GM23338 (cell line): ENCODE measurements at regions not wholly inside any gene's neighbourhood (a gene's known extent, or its start where the extent isn't known, plus 50 kb on each side); places are given as distances from the start of the nearest gene placed in this dataset.

Source experiments
- ATAC-seq: fragments of 200-7000 bp; cut with Tn5 transposase; 3 replicates; pipeline ENCODE4 v1.9.1; 2020
- DNase-seq: peaks from one replicate; pipeline ENCODE4 v3.0.0-alpha.2; 2015; ENCODE audit warnings: low spot score
- H2AFZ ChIP-seq: fragments of 200-600 bp; sonication (generic); 2 replicates; pipeline ENCODE4 v1.8.0; 2016; ENCODE audit warnings: antibody characterized with exemption, mild to moderate bottlenecking, moderate library complexity
- H3F3A ChIP-seq: fragments of 200-600 bp; sonication (generic); replicated peaks from 2 replicates; pipeline ENCODE4 v1.8.0; 2017; ENCODE audit warnings: antibody characterized with exemption, mixed run types, low read depth
- H3K27ac ChIP-seq: fragments of 200-600 bp; sonication (generic); 2 replicates; pipeline ENCODE4 v1.6.1; 2016; ENCODE audit warnings: low read depth
- H3K27me3 ChIP-seq: fragments of 200-600 bp; sonication (generic); 2 replicates; pipeline ENCODE4 v1.8.0; 2016; ENCODE audit warnings: mild to moderate bottlenecking, mixed run types, moderate library complexity; ENCODE audit not compliant: insufficient read depth
- H3K36me3 ChIP-seq: fragments of 200-600 bp; sonication (generic); 2 replicates; pipeline ENCODE4 v1.8.0; 2016; ENCODE audit warnings: mild to moderate bottlenecking; ENCODE audit not compliant: insufficient read depth
- H3K4me1 ChIP-seq: fragments of 200-600 bp; sonication (generic); 2 replicates; pipeline ENCODE4 v1.8.0; 2016; ENCODE audit warnings: mild to moderate bottlenecking, moderate library complexity; ENCODE audit not compliant: insufficient read depth
- H3K4me2 ChIP-seq: fragments of 200-600 bp; sonication (generic); 2 replicates; pipeline ENCODE4 v1.7.1; 2017; ENCODE audit warnings: mixed run types
- H3K4me3 ChIP-seq: fragments of 200-600 bp; sonication (generic); 2 replicates; pipeline ENCODE4 v1.6.1; 2016; ENCODE audit warnings: mixed run types
- H3K79me2 ChIP-seq: fragments of 200-600 bp; sonication (generic); replicated peaks from 2 replicates; pipeline ENCODE4 v1.8.0; 2017; ENCODE audit warnings: mild to moderate bottlenecking; ENCODE audit not compliant: insufficient read depth
- H3K9me2 ChIP-seq: fragments of 200-600 bp; sonication (generic); 2 replicates; pipeline ENCODE4 v1.8.0; 2017; ENCODE audit not compliant: insufficient read depth
- H4K20me1 ChIP-seq: fragments of 200-600 bp; sonication (generic); replicated peaks from 2 replicates; pipeline ENCODE4 v1.8.0; 2017; ENCODE audit warnings: mild to moderate bottlenecking; ENCODE audit not compliant: insufficient read depth
- H3K27ac Mint-ChIP-seq: 2 replicates; pipeline ENCODE4 v1.8.0; 2020; ENCODE audit warnings: inconsistent platforms, mild to moderate bottlenecking, moderate library complexity, mixed read lengths
- H3K27me3 Mint-ChIP-seq: 3 replicates; pipeline ENCODE4 v1.8.0; 2022; ENCODE audit warnings: low read depth, mild to moderate bottlenecking, moderate library complexity, mixed read lengths, inconsistent platforms; ENCODE audit not compliant: insufficient read depth, poor library complexity
- H3K36me3 Mint-ChIP-seq: 3 replicates; pipeline ENCODE4 v1.8.0; 2021; ENCODE audit warnings: low read depth, mild to moderate bottlenecking, inconsistent platforms, moderate library complexity, mixed read lengths
- H3K4me1 Mint-ChIP-seq: 3 replicates; pipeline ENCODE4 v1.8.0; 2020; ENCODE audit warnings: mild to moderate bottlenecking, inconsistent platforms, mixed read lengths
- H3K4me3 Mint-ChIP-seq: 3 replicates; pipeline ENCODE4 v1.8.0; 2021; ENCODE audit warnings: moderate library complexity, mild to moderate bottlenecking, inconsistent platforms, mixed read lengths
- H3K9me3 Mint-ChIP-seq: 3 replicates; pipeline ENCODE4 v1.8.0; 2020; ENCODE audit warnings: moderate library complexity, mild to moderate bottlenecking, inconsistent platforms, mixed read lengths
- CREB1 ChIP-seq: fragments of 250-450 bp; sonication (Bioruptor Pico); IDR thresholded peaks from 2 replicates; pipeline ENCODE4 v1.5.0; 2020; ENCODE audit warnings: low read depth, mild to moderate bottlenecking, moderate library complexity
- CTCF ChIP-seq, 2 experiments: fragments of 200-600 bp in 1 of 2; sonication (generic) in 1 of 2; conservative IDR thresholded peaks; 2 replicates each; pipeline versions ENCODE4 v1.5.1 to v1.6.1; 2016 to 2017; ENCODE audit warnings: antibody characterized with exemption in 2 of 2, low read depth in 2 of 2, mild to moderate bottlenecking in 2 of 2, moderate library complexity in 1 of 2
- EZH2 ChIP-seq: fragments of 200-600 bp; sonication (generic); IDR thresholded peaks from one replicate; pipeline ENCODE4 v1.8.0; 2017; ENCODE audit warnings: antibody characterized with exemption, mild to moderate bottlenecking, low read depth; ENCODE audit not compliant: unreplicated experiment
- EZH2phosphoT487 ChIP-seq: fragments of 200-600 bp; sonication (generic); IDR thresholded peaks from one replicate; pipeline ENCODE4 v1.8.1; 2018; ENCODE audit warnings: antibody characterized with exemption; ENCODE audit not compliant: unreplicated experiment
- JUNB ChIP-seq: IDR thresholded peaks from one replicate; pipeline ENCODE4 v1.6.1; 2016; ENCODE audit warnings: antibody characterized with exemption; ENCODE audit not compliant: unreplicated experiment
- NANOG ChIP-seq: IDR thresholded peaks from 2 replicates; pipeline ENCODE4 v1.6.1; 2016; ENCODE audit warnings: antibody characterized with exemption, borderline replicate concordance
- POLR2AphosphoS5 ChIP-seq: IDR thresholded peaks from 2 replicates; pipeline ENCODE4 v1.6.1; 2016; ENCODE audit warnings: antibody characterized with exemption, low read depth
- STAT1 ChIP-seq: IDR thresholded peaks from one replicate; pipeline ENCODE4 v1.6.1; 2016; ENCODE audit warnings: antibody characterized with exemption; ENCODE audit not compliant: unreplicated experiment
- ZNF114 ChIP-seq: fragments of 250-450 bp; sonication (Bioruptor Pico); IDR thresholded peaks from 2 replicates; pipeline ENCODE4 v1.5.0; 2020; ENCODE audit warnings: mild to moderate bottlenecking, moderate library complexity
- ZNF331 ChIP-seq: fragments of 250-450 bp; sonication (Bioruptor Pico); IDR thresholded peaks from 2 replicates; pipeline ENCODE4 v1.5.0; 2020; ENCODE audit warnings: low read depth, mild to moderate bottlenecking, moderate library complexity
- TF ChIP-seq, protein P1 (sequence below): IDR thresholded peaks from one replicate; pipeline ENCODE4 v1.6.1; 2018; ENCODE audit warnings: antibody characterized with exemption; ENCODE audit not compliant: unreplicated experiment
- TF ChIP-seq, protein P2 (sequence below): IDR thresholded peaks from 2 replicates; pipeline ENCODE4 v1.6.1; 2016; ENCODE audit warnings: antibody characterized with exemption
- TF ChIP-seq, protein P3 (sequence below): fragments of 250-450 bp; sonication (Bioruptor Pico); IDR thresholded peaks from 2 replicates; pipeline ENCODE4 v1.5.0; 2020; ENCODE audit warnings: mild to moderate bottlenecking, moderate library complexity

DNA sequence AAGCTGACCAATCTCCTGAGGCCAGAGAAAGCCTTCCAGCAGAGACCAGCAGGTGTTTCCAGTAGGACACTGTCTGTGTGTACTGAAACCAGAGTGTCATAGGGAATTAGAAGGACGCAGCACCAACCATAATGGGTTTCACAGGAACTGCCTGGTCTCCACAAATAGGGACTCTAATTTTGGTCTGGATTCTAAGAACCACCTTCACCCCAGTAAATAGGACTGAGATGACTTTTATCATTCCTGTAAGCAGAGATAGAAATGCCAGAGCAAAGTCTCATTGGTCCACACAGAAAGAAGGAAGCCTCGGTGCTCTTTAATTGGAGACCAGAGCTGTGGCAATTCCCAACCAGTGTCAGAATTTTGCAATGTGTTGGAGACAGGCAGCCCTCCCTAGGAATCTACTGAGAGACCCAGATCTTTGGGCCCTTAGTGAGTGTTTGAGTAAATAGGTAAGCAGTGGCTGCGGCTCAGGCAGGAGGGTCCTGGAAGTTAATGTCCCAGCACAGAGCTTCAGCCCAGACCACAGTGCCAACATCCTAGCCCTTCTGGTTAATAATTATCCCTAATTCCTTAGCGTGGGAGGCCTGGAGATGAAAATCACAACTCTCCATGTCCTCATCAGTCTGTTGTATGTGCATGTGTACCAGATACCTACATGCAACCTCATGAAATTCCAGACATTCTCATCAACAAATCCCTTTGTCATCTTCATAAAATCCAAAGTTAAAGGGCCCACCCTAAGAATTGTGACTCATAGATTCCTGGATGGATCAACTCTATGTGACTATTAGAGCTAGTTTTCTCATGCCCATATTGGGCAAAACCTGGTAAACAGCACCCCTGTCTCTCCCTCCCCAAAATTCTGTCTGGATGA is 81.2 kb downstream of the UNC5CL start:
- no peaks in the 10 kb centered on the region for H3K36me3 Mint-ChIP-seq
- no peaks in the 10 kb centered on the region for H3K9me3 Mint-ChIP-seq
- H4K20me1 ChIP-seq = no peaks in the 10 kb centered on the region
- no peak overlapping the region for H3K27ac ChIP-seq
- no peak overlapping the region for H3K4me3 Mint-ChIP-seq
- H3K27ac Mint-ChIP-seq = no peak overlapping the region
- H3K4me1 ChIP-seq = no peaks in the 10 kb centered on the region
- ATAC-seq = no peak
- no peaks in the 10 kb centered on the region for H3F3A ChIP-seq
- peaks cover 9% of the 10 kb centered on the region; the same call in 2 of the 3 replicates for H3K4me1 Mint-ChIP-seq
- H3K36me3 ChIP-seq = no peaks in the 10 kb centered on the region
- H3K27me3 Mint-ChIP-seq = peaks cover 1% of the 10 kb centered on the region
- TF ChIP-seq, protein P1, sequence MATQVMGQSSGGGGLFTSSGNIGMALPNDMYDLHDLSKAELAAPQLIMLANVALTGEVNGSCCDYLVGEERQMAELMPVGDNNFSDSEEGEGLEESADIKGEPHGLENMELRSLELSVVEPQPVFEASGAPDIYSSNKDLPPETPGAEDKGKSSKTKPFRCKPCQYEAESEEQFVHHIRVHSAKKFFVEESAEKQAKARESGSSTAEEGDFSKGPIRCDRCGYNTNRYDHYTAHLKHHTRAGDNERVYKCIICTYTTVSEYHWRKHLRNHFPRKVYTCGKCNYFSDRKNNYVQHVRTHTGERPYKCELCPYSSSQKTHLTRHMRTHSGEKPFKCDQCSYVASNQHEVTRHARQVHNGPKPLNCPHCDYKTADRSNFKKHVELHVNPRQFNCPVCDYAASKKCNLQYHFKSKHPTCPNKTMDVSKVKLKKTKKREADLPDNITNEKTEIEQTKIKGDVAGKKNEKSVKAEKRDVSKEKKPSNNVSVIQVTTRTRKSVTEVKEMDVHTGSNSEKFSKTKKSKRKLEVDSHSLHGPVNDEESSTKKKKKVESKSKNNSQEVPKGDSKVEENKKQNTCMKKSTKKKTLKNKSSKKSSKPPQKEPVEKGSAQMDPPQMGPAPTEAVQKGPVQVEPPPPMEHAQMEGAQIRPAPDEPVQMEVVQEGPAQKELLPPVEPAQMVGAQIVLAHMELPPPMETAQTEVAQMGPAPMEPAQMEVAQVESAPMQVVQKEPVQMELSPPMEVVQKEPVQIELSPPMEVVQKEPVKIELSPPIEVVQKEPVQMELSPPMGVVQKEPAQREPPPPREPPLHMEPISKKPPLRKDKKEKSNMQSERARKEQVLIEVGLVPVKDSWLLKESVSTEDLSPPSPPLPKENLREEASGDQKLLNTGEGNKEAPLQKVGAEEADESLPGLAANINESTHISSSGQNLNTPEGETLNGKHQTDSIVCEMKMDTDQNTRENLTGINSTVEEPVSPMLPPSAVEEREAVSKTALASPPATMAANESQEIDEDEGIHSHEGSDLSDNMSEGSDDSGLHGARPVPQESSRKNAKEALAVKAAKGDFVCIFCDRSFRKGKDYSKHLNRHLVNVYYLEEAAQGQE = no peak
- TF ChIP-seq ZNF114 (no peak), CREB1 (no peak), CTCF (conservative IDR thresholded peaks at IDR 0.05; ENCODE audit: low read depth in 2 of 2) (no peak), NANOG (no peak), EZH2phosphoT487 (no peak), ZNF331 (CRISPR knock-in tag) (no peak), STAT1 (no peak), JUNB (no peak), EZH2 (no peak), POLR2AphosphoS5 (no peak)
- TF ChIP-seq, protein P2, sequence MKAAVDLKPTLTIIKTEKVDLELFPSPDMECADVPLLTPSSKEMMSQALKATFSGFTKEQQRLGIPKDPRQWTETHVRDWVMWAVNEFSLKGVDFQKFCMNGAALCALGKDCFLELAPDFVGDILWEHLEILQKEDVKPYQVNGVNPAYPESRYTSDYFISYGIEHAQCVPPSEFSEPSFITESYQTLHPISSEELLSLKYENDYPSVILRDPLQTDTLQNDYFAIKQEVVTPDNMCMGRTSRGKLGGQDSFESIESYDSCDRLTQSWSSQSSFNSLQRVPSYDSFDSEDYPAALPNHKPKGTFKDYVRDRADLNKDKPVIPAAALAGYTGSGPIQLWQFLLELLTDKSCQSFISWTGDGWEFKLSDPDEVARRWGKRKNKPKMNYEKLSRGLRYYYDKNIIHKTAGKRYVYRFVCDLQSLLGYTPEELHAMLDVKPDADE = no peak
- TF ChIP-seq, protein P3, sequence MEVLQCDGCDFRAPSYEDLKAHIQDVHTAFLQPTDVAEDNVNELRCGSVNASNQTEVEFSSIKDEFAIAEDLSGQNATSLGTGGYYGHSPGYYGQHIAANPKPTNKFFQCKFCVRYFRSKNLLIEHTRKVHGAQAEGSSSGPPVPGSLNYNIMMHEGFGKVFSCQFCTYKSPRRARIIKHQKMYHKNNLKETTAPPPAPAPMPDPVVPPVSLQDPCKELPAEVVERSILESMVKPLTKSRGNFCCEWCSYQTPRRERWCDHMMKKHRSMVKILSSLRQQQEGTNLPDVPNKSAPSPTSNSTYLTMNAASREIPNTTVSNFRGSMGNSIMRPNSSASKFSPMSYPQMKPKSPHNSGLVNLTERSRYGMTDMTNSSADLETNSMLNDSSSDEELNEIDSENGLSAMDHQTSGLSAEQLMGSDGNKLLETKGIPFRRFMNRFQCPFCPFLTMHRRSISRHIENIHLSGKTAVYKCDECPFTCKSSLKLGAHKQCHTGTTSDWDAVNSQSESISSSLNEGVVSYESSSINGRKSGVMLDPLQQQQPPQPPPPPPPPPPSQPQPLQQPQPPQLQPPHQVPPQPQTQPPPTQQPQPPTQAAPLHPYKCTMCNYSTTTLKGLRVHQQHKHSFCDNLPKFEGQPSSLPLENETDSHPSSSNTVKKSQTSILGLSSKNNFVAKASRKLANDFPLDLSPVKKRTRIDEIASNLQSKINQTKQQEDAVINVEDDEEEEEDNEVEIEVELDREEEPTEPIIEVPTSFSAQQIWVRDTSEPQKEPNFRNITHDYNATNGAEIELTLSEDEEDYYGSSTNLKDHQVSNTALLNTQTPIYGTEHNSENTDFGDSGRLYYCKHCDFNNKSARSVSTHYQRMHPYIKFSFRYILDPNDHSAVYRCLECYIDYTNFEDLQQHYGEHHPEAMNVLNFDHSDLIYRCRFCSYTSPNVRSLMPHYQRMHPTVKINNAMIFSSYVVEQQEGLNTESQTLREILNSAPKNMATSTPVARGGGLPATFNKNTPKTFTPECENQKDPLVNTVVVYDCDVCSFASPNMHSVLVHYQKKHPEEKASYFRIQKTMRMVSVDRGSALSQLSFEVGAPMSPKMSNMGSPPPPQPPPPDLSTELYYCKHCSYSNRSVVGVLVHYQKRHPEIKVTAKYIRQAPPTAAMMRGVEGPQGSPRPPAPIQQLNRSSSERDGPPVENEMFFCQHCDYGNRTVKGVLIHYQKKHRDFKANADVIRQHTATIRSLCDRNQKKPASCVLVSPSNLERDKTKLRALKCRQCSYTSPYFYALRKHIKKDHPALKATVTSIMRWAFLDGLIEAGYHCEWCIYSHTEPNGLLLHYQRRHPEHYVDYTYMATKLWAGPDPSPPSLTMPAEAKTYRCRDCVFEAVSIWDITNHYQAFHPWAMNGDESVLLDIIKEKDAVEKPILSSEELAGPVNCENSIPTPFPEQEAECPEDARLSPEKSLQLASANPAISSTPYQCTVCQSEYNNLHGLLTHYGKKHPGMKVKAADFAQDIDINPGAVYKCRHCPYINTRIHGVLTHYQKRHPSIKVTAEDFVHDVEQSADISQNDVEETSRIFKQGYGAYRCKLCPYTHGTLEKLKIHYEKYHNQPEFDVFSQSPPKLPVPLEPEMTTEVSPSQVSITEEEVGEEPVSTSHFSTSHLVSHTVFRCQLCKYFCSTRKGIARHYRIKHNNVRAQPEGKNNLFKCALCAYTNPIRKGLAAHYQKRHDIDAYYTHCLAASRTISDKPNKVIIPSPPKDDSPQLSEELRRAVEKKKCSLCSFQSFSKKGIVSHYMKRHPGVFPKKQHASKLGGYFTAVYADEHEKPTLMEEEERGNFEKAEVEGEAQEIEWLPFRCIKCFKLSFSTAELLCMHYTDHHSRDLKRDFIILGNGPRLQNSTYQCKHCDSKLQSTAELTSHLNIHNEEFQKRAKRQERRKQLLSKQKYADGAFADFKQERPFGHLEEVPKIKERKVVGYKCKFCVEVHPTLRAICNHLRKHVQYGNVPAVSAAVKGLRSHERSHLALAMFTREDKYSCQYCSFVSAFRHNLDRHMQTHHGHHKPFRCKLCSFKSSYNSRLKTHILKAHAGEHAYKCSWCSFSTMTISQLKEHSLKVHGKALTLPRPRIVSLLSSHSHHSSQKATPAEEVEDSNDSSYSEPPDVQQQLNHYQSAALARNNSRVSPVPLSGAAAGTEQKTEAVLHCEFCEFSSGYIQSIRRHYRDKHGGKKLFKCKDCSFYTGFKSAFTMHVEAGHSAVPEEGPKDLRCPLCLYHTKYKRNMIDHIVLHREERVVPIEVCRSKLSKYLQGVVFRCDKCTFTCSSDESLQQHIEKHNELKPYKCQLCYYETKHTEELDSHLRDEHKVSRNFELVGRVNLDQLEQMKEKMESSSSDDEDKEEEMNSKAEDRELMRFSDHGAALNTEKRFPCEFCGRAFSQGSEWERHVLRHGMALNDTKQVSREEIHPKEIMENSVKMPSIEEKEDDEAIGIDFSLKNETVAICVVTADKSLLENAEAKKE (CRISPR knock-in tag) = no peak
- peaks cover 7% of the 10 kb centered on the region; the same call in 1 of the 2 replicates for H3K9me2 ChIP-seq
- no peak overlapping the region for H2AFZ ChIP-seq
- no peak overlapping the region for H3K4me3 ChIP-seq
- H3K27me3 ChIP-seq = no peaks in the 10 kb centered on the region
- H3K79me2 ChIP-seq = no peaks in the 10 kb centered on the region
- H3K4me2 ChIP-seq = no peak overlapping the region
- no peak for DNase-seq
